NCI-H748 treated with DMSO at 0.1 percent for 48 hours (cell line): ENCODE measurements at regions not wholly inside any gene's neighbourhood (a gene's known extent, or its start where the extent isn't known, plus 50 kb on each side); places are given as distances from the start of the nearest gene placed in this dataset.
"Not testable (repeated sequence)": the region's sequence is repeated elsewhere in the genome, so short reads cannot be mapped to it uniquely, and the experiment has no call there.

Experiments
- DNase-seq: peaks from one replicate; lab custom pipeline; 2025; lab: John Stamatoyannopoulos, UW

DNA sequence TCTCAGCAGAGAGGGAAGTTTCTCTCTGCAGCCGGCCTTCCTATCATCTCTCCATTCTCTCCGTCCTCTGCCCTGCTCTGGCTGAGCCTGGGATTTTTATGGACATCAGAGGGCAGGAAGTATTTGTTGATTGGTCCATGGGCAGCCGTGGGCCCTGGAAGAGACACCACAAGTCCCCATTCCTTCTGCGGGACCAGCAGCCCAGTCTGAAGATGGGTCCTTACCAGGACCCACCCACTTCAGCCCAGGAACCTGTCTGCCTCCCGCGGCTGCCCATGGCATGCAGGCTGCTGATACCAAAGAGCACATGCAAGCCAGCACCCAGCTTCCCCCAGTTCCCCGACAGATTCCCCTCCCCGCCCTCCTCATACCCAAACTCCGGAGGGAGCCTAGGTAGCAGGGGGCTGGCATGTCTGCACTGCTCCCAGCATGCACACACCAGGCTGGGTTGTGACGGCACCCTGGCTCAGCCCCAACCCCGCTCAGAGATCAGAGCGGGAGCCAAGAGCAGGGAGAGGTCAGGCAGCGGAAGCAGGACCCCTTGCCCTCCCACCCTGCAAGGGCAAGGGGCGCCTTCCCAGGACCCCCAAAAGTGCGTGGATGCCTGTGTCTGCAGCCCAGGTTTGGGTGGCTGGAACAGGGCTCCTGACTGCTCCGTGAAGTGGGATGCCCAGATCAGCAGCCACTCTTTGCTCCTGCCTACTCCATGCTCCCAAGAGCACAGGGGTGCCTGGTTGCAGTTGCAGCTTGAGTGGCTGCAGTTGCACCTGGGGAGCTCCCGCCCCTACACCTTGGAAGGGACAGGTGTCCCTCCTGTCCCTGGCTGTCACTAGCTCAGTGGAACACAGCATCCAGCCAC is 538.6 kb upstream of the POT1 start:
- no peak for DNase-seq

DNA sequence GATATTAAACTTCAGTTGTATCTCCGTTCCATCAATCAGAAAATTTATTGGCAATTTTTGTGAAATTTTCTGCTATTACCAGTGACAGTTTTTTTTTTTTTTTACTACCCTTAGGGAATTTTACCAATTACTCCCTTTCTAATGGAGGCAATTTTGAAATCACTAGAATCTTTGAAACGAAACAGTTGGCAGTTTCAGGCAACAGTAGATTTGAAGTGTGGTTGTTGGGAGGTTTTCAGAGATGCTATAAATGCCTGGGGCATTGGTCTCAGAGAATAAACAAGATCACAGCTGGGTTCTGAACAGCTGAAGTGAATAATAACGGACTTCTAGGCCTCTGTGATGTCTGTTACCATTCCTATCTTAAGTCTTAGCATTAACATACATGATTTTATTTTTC is 535.9 kb upstream of the POT1 start:
- DNase-seq: no peak

DNA sequence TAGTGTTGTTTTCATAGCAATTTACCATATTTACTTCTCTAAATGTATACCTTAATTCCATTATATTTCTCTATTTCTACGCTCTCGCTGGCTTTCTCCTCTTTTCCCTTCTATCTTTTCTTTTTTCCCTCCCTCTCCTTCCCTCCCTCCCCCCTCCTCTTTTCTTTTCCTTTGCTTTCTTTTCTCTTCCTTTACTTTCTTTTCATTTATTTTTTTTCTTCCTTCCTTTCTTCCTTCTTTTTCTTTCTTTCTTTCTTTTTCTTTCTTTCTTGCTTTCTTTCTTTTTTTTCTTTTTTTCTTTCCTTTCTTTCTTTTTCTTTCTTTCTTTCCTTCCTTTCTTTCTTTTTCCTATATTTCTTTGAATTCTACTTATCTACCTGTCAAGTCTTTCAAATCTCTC is 533.0 kb upstream of the POT1 start:
- DNase-seq: no peak

DNA sequence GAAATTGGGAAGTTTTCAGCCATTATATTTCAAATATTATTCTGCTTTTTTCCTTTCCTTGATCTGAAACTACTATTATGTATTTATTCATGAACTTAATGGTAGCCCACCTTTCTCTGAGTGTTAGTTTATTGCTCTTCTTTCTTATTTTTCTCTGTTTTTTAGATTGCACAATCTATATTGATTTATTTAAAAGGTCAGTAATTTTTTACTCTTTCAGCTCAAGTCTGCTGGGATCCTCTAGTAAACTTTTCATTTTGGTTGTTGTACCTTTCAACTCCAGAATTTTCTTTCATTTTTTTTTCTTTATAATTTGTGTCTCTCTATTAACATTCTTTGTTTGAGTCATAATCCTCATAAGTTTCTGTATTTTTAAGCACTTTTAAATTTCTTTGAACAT is 529.4 kb upstream of the POT1 start:
- DNase-seq: no peak

DNA sequence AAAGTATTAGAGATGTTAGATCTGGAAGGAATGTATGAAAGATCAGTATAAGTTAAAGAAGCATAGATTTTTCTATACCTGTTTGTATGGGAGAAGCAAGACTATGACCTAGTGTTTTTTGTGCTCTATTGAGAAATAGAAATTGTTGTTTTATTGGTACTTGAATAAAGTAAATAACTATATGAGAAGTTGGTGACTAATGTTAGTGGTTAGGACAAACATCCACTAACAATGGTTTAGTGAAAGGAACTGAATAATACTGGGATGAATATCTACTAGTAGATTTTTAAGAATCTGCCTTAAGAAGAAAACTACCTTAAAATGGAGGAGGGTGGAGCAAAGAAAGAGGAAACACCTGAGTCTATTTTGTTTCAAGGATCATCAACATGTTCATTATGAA is 521.1 kb upstream of the POT1 start:
- DNase-seq: no peak

DNA sequence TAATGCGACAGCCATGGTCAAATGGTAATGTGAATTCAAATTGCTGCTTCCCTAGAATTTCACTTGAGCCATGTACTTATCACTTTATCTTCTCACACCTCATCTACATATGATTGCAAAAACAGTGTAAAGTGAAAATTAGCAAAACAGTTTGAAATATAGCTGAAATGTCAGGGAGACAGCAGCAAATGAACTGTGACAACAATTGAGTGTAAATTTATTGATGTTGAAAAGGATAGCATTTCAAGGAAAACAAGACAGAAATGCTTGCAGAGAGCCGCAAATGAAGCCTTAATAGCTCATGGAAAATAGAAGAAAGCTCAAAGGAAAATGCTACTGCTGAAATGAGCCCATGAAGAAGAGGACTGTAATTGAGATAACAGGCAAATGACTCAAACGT is 516.2 kb upstream of the POT1 start:
- no peak for DNase-seq

DNA sequence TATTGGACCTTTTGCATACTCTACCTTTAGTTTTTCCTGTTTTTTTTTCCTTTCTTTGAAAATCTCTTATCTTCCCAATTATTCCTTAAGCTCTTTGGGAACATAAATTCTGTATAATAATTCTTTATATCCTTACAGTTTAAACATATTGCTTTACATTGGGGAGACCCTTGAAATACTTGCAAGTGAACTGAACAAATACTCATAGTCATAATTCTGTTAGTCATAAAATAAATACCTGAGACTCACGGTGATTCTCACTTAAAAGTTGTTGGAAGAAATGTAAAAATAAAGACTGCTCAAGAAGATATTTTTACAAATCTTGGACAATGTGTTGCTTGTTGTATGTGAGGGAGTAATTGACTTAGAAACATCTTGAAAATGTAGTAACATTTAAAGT is 515.2 kb upstream of the POT1 start:
- DNase-seq: no peak

DNA sequence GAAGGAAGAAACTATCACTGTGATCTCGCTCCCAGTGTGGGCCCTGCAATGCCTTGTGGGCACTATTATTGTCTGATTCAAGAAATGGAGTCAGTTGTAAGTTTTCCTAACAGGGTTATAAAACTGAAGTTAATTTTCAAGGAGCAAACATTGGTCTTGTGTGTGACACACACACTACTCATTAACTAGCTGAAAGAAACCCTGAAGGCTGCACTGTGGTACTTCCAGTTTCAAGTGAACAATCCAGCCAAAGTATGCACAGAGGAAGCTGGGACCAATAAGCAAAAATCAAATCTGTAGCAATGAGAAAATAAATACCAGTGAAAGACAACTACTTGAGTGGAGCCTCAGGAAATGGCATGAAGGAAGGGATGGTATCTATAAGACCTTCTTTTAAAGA is 506.6 kb upstream of the POT1 start:
- no peak for DNase-seq

DNA sequence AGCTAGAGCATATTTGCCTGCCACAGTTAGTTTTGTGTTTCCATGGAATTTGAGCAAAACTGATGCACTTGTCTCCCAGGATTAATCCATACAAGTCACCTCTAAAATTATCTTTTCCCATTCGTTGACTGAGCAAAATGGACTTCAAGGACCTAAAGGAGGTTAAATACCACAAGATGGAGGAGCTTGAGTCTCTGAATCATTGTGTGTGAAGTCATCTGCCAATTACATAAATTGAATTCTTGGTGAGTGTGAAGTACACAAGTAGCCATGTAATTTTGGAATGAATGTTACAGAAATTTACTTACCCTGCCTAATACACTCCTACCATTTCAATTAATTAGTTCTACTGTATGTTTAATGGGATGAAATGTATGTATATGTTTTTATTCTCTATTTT is 501.7 kb upstream of the POT1 start:
- DNase-seq: no peak

DNA sequence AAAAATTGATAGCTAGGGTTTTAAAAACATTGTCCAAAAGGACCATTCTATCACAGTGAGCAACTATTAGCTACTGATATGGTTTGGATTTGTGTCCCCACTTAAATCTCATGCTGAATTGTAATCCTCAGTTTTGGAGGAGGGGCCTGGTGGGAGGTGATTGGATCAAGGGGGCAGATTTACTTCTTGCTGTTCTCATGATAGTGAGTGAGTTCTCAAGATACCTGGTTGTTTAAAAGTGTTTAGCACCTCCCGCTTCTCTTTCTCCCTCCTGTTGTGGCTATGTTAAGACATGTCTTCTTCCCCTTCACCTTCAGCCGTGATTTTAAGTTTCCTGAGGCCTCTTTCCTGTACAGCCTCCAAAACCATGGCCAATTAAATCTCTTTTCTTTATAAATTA is 500.4 kb upstream of the POT1 start:
- DNase-seq: no peak

DNA sequence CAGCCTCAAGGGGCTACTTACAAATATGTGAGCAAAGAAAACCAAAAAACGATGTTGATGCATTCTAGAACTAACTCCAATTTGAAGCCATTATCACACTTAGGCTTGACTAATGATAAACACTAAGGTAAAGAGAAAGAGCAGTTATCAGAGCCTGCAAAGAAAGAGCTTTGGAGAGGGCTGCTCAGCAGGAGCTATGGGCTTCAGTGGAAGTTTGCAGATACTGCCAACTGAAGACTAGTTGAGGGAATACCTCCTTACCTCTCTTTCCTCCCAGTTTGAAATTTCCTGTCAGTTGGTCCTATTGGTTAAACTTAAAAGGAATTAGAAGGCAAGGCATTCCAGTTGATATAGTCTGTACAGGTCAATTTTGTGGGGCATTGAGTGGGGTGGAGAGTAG is 498.1 kb upstream of the POT1 start:
- no peak for DNase-seq

DNA sequence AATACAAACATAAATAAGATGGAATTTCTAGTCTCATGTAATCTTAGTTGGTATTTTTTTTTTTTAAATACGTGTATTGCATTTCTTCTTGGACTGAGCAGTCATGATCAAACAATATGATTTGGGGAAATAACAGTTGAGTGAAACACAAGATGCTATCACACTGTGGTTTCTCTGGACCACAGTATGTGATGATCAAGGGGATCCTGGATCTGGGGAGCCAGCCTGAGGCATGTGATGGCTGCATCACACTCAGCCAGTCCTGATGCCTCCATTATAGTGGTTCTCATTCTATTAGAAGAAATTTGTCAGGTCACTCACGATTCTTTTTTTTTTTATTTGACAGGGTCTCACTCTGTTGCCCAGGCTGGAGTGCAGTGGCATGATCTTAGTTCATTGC is 495.9 kb upstream of the POT1 start:
- DNase-seq: no peak

DNA sequence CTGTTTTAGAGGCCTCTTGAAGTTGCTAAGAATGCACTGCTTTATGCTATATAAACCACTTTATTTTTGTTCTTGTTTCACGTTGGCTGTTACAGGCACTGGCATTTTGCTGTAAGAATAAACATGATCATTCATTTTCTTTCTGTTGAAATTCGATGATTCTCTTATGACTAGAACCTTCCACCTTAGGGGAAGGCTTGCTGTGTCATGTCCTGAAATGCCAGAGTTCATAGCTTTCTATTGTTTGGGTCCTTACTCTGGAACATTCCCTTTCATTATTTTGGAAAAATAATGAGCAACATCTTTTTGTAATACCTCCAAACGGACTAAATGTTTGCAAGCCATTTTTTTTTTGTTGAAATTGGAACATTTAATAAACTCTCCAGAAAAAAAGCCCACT is 495.1 kb upstream of the POT1 start:
- DNase-seq: no peak

DNA sequence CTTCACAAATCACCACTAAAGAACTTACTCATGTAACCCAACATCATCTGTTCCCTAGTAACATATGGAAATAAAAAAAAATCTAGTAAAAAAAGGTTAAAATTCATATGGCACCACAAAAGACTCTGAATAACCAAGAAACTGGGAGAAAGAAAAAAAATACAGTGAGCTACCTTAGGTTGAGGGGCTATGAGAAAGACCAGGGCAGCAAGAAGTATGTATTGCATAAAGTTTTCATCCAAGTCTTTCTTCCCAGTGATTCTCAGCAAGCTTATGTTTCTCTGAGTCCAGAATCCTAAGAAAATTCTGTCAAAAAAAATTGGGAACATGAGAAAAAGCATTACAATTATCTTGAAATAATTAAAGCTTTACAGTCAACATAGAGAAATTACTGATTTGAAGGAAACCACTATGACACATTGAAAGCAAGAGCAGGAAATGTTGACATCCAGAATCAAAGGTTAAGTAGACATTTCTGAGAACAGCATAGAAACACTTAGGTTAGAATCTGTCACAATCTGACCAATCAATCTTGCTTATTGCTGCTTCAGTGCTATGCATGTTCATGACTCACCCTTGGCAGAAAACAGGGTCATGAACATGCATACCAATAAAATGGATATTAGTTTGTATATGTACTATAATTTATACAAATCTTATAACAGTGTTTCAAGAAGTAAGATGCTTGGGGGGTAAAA is 494.0 kb upstream of the POT1 start:
- DNase-seq: no peak

DNA sequence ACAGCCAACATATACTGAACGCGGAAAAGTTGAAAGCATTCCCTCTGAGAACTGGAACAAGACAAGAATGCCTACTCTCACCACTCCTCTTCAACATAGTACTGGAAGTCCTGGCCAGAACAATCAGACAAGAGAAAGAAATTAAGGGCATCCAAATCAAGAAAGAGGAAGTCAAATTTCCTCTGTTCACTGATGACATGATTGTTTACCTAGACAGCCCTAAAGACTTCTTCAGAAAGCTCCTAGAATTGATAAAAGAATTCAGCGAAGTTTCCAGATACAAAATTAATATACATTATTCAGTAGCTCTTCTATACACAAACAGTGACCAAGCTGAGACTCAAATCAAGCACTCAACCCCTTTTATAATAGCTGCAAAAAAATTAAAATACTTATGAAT is 491.8 kb upstream of the POT1 start:
- not testable (repeated sequence) for DNase-seq

DNA sequence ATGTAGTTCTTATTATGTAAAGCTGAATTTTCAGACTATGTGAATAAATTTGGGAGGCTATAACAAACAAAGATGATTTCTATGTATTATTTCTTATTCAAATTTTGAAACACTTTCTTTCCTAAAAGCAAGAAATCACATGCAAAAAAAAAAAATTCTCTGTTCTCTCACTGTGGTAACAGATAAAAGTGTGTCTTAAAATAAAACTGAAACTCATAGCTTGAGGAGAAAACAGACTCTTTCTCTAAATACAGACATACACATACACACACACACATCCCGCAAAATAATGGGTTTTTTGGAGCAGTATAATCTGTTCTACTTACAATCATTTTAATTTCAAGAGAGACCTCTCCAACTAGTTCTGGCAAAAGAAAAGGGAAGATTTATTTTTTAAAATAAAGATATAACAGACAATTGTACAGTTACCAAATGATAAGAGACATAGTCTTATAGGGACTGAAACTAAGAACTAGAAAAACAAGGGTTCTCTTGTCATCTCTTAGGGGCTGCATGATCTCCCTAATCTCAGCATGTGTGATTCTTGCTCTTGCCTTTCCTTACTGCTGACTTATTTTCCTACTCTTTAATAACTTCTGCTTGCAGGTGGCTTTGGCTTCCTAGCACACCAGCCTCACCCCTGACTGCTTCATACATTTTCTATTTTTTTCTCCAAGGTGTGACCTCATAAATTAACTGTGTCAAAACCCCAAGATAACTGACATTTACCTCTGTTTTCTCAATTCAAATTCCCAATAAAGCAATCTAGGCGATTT is 483.5 kb upstream of the POT1 start:
- no peak for DNase-seq

DNA sequence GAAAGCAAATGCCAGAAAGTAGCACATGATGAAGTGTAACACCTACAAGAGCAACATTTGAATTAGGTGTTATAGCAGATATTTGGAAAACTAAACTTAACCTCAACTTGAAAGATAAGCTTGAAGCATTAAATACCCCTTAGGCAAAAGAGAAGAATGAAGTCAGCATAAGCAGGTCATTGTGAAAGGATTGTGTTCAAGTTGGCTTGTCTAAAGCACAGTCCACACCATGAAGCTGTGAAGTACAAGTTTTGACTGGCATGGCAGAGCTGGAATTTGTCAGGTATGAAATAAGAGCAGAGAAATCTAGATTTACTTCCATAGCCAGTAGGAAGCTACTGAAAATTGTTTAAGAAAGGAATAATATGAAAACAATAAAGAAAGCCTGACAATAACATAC is 480.3 kb upstream of the POT1 start:
- no peak for DNase-seq

DNA sequence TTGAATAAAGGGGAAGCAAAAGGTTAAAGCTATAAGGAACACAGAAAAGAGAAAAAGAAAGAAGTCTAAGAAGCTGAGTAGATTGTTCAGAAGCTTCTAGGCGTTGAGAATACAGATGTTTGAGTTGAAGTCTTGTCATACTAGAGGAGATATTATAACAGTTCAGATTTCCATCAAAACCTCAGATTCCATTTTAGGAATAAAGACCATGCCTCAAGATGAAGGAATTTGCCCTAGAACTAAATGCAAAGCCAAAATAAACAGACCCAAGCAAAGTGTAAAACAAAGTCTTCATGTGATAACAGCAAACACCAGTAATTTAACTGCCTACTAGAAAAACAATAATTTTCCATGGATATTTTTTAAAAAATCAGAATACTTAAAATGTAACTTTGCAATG is 476.5 kb upstream of the POT1 start:
- DNase-seq: no peak

DNA sequence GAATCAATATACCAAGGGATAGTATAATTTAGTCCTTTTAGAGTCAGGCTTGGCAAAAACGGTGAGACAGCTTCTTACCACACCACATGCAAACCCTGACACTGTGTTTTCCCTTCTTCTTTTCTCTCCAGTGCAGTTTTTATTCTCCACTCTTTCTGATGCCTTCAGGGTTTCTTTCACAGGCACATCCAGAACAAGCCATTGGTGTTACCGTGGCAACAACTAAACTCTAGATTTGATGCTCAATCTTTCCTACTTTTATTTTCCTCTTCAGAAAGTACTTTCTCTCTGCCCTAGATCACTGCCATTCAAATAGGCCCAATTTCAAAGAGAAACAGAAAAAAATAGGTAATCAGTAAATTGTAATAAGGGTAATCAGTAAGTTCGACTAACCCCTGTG is 469.8 kb upstream of the POT1 start:
- DNase-seq: no peak

DNA sequence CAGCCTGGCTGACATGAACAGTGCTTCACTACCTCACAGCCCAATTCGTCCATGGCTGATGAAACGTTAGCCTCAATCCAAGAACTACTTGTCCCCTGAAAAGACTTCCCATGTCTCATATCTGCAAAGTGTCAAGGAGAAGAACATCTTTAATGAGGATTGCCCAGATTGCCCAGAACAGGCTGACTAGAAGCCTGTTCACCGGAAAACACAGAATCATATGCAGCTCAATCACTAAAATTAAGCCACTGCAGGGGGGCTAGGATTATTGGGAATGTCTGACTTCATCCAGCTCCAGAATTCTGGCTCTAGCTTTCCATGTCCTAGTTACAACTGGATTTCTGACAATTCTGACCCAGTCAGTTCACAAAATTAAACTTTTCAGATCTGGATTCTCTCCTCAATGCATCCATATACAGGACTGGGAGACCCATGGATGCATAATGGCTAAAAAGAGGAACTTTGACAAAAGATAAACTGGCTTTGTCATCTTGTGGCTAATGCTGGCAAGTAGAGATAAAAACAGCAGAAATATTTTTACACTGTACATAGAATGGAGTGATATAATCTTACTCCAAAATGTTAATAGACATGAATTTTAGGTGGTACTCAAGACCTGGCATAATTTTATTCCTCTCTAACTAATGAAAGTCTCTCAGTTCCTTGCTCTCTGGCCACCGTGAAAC is 467.0 kb upstream of the POT1 start:
- no peak for DNase-seq

DNA sequence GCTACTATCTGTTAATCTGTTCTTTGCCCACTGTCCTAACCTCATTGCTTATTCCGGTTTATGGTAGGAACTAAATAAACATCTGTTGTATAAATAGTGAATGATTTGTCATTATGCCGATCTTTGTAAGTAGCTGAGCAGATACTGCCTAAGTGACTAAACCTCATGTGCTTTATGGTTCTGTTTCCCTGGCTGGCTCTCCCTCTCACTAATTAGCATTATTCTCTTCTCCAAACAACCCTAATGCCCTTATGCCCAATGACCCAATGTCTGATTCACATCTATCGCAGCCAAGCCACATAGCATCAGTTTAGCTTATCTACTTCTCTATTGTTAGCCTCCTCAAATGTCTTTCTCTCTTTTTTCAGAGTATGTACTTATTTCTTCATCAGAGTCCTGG is 462.3 kb upstream of the POT1 start:
- DNase-seq: no peak

DNA sequence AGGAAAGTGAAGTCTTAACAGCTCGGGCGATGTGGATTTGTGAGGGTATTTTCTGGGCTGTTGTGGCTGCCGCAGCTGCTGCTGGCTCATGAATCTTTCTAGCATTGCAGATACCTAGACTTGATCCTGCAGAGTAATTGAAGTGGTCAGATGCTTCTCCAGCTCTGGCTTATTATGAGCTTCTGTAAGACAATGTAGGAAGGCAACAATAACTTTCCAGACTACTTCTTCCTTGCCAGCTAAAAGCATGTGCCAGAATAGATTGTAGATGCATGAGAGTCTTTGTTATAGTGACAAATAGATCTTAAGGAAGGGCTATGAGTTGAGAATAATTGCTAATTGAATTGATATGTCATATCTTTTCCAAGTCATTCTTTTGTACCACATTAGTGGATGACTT is 461.4 kb upstream of the POT1 start:
- DNase-seq: no peak
